Gastroesophageal sphincter (tissue), 3 donors: ENCODE measurements at regions not wholly inside any gene's neighbourhood (a gene's known extent, or its start where the extent isn't known, plus 50 kb on each side); places are given as distances from the start of the nearest gene placed in this dataset.

ENCODE experiments used
- CTCF ChIP-seq, 4 experiments: fragments of 200-600 bp in 2 of 4; fragments of 450-650 bp in 2 of 4; sonication (generic) in 1 of 4; IDR thresholded peaks; one replicate each; pipeline ENCODE4 v1.5.1; 2017 to 2019; ENCODE audit warnings: antibody characterized with exemption in 4 of 4, mild to moderate bottlenecking in 2 of 4, moderate library complexity in 2 of 4
- EP300 ChIP-seq: sonication (generic); formaldehyde crosslinking; IDR thresholded peaks from one replicate; pipeline ENCODE4 v1.6.1; 2017; ENCODE audit warnings: antibody characterized with exemption, mild to moderate bottlenecking
- POLR2A ChIP-seq, 2 donors: fragments of 450-650 bp; IDR thresholded peaks; one replicate each; pipeline ENCODE4 v1.6.1; 2017; ENCODE audit warnings: antibody characterized with exemption in 2 of 2, mild to moderate bottlenecking in 2 of 2, moderate library complexity in 1 of 2
- POLR2AphosphoS5 ChIP-seq: sonication (generic); formaldehyde crosslinking; IDR thresholded peaks from one replicate; pipeline ENCODE4 v1.6.1; 2017; ENCODE audit warnings: antibody characterized with exemption

- TF ChIP-seq POLR2AphosphoS5 (no peak), POLR2A (IDR thresholded peaks at IDR 0.05) (no peak), CTCF (IDR thresholded peaks at IDR 0.05) (no peak), EP300 (no peak)
Observed at GRCh38 chr21:30943243-30943642, 61.9 kb upstream of the KRTAP11-1 start.
